BJ (cell line): ENCODE measurements at regions not wholly inside any gene's neighbourhood (a gene's known extent, or its start where the extent isn't known, plus 50 kb on each side); places are given as distances from the start of the nearest gene placed in this dataset.

ENCODE experiments used
- CTCF ChIA-PET: fragments of 350-600 bp; formaldehyde crosslinking; extraction: SDS; loops from one replicate; lab custom pipeline; 2021; ENCODE audit warnings: antibody characterized with exemption, inconsistent platforms; lab: Yijun Ruan, JAX
- POLR2A ChIA-PET: fragments of 300-600 bp; sonication (Branson Sonifier 250); formaldehyde crosslinking; extraction: SDS; loops from one replicate; lab custom pipeline; 2021; ENCODE audit warnings: antibody characterized with exemption; lab: Charles Lee
- DNase-seq: peaks from one replicate; pipeline ENCODE4 v3.0.0-alpha.2; 2011; ENCODE audit warnings: low read depth
- H3K27me3 ChIP-seq: 2 replicates; pipeline ENCODE4 v1.6.0; 2011; ENCODE audit warnings: low read length; ENCODE audit not compliant: control insufficient read depth, insufficient read depth
- H3K36me3 ChIP-seq: 2 replicates; pipeline ENCODE4 v1.5.1; 2011; ENCODE audit warnings: low read length; ENCODE audit not compliant: control insufficient read depth, insufficient read depth
- H3K4me3 ChIP-seq: 2 replicates; pipeline ENCODE4 v1.5.1; 2011; ENCODE audit warnings: low read depth, mild to moderate bottlenecking, control low read depth, low read length
- CTCF ChIP-seq: IDR thresholded peaks from 2 replicates; pipeline ENCODE4 v1.5.1; 2011; ENCODE audit warnings: low read depth, mild to moderate bottlenecking, control low read depth, inconsistent platforms, low read length, moderate library complexity; ENCODE audit not compliant: insufficient read depth

GRCh38 chr1:69403756-69404320, 163.9 kb upstream of the LRRC7 start:
- CTCF ChIA-PET: no interaction called here
- no peak overlapping the region for H3K4me3 ChIP-seq
- no peaks in the 10 kb centered on the region for H3K36me3 ChIP-seq
- no peaks in the 10 kb centered on the region for H3K27me3 ChIP-seq
- DNase-seq: no peak
- POLR2A ChIA-PET: no interaction called here
- no peak for TF ChIP-seq CTCF

- no peak for TF ChIP-seq CTCF
- ChIA-PET CTCF (no interaction called here), POLR2A (no interaction called here)
- no peaks in the 10 kb centered on the region for H3K36me3 ChIP-seq
- H3K27me3 ChIP-seq: no peaks in the 10 kb centered on the region
- DNase-seq: no peak
- no peak overlapping the region for H3K4me3 ChIP-seq
These were observed 163.2 kb upstream of the LRRC7 start for GRCh38 chr1:69404486-69404885.

GRCh38 chr1:69406244-69406643, 161.5 kb upstream of the LRRC7 start:
- no peak for DNase-seq
- Histone ChIP-seq H3K36me3 (no peaks in the 10 kb centered on the region), H3K27me3 (no peaks in the 10 kb centered on the region), H3K4me3 (no peak overlapping the region)
- CTCF ChIA-PET: no interaction called here
- POLR2A ChIA-PET: no interaction called here
- TF ChIP-seq CTCF: no peak

GRCh38 chr1:69409731-69410456, 157.8 kb upstream of the LRRC7 start:
- POLR2A ChIA-PET: no interaction called here
- TF ChIP-seq CTCF: no peak

GRCh38 chr1:69410457-69410850, 157.3 kb upstream of the LRRC7 start:
- DNase-seq: no peak
- no peaks in the 10 kb centered on the region for H3K27me3 ChIP-seq
- ChIA-PET POLR2A (no interaction called here), CTCF (no interaction called here)
- no peaks in the 10 kb centered on the region for H3K36me3 ChIP-seq
- H3K4me3 ChIP-seq: no peak overlapping the region
- TF ChIP-seq CTCF: no peak

More at GRCh38 chr1:69409731-69410456, 157.8 kb upstream of the LRRC7 start:
- DNase-seq: no peak
- H3K27me3 ChIP-seq: no peaks in the 10 kb centered on the region
- no peak overlapping the region for H3K4me3 ChIP-seq
- H3K36me3 ChIP-seq: no peaks in the 10 kb centered on the region
- CTCF ChIA-PET: no interaction called here
